IMR-90 (cell line): ENCODE measurements at regions not wholly inside any gene's neighbourhood (a gene's known extent, or its start where the extent isn't known, plus 50 kb on each side); places are given as distances from the start of the nearest gene placed in this dataset.

ENCODE experiments used
- ATAC-seq: fragments of 200-7000 bp; cut with Tn5 transposase; 2 replicates; pipeline ENCODE4 v1.9.1; 2020; ENCODE audit warnings: low read depth, mild to moderate bottlenecking, moderate library complexity
- BruUV-seq: library from RNA; stranded (reverse); fragments of 400-500 nt; replicated peaks from 2 replicates; lab custom pipeline; 2021; lab: Mats Ljungman, UMichigan
- CTCF ChIA-PET: fragments of 300-600 bp; formaldehyde crosslinking; extraction: SDS; loops from one replicate; lab custom pipeline; 2021; ENCODE audit warnings: antibody characterized with exemption; lab: Yijun Ruan, JAX
- POLR2A ChIA-PET: fragments of 300-600 bp; sonication (Branson Sonifier 250); formaldehyde crosslinking; loops from one replicate; lab custom pipeline; 2022; ENCODE audit warnings: antibody characterized with exemption; ENCODE audit not compliant: unreplicated experiment; lab: Charles Lee
- DNase-seq: peaks from one replicate; pipeline ENCODE4 v3.0.0; 2013
- H2AFZ ChIP-seq: replicated peaks from 2 replicates; pipeline ENCODE3; 2013; ENCODE audit warnings: low read length, mild to moderate bottlenecking; ENCODE audit not compliant: poor library complexity
- H2AK5ac ChIP-seq: 2 replicates; pipeline ENCODE4 v1.6.1; 2013; ENCODE audit warnings: low read depth, low read length, inconsistent platforms
- H2AK9ac ChIP-seq: replicated peaks from 2 replicates; pipeline ENCODE3; 2013; ENCODE audit warnings: mild to moderate bottlenecking, low read depth, low read length, moderate library complexity; ENCODE audit not compliant: poor library complexity
- H2BK120ac ChIP-seq: 2 replicates; pipeline ENCODE4 v1.6.1; 2013; ENCODE audit warnings: low read depth, low read length, inconsistent platforms
- H2BK15ac ChIP-seq: 3 replicates; pipeline ENCODE4 v1.6.1; 2013; ENCODE audit warnings: low read depth, low read length, inconsistent platforms
- H2BK20ac ChIP-seq: 2 replicates; pipeline ENCODE4 v1.6.1; 2013; ENCODE audit warnings: low read depth, mild to moderate bottlenecking, inconsistent platforms, low read length, moderate library complexity
- H2BK5ac ChIP-seq: 2 replicates; pipeline ENCODE4 v1.6.1; 2013; ENCODE audit warnings: mild to moderate bottlenecking, low read depth, low read length, inconsistent platforms; ENCODE audit not compliant: poor library complexity, severe bottlenecking
- H3K14ac ChIP-seq: replicated peaks from 2 replicates; pipeline ENCODE4 v1.6.1; 2013; ENCODE audit warnings: low read depth, low read length, inconsistent platforms
- H3K18ac ChIP-seq: 2 replicates; pipeline ENCODE4 v1.6.1; 2013; ENCODE audit warnings: low read depth, low read length, control low read depth
- H3K23ac ChIP-seq: 2 replicates; pipeline ENCODE4 v1.6.1; 2013; ENCODE audit warnings: low read depth, low read length, inconsistent platforms
- H3K27ac ChIP-seq: 2 replicates; pipeline ENCODE4 v1.5.1; 2013; ENCODE audit warnings: mild to moderate bottlenecking, control low read depth, low read length; ENCODE audit not compliant: insufficient read depth
- H3K27me3 ChIP-seq: 2 replicates; pipeline ENCODE4 v1.6.1; 2013; ENCODE audit warnings: low read length; ENCODE audit not compliant: control insufficient read depth, insufficient read depth
- H3K36me3 ChIP-seq: 2 replicates; pipeline ENCODE4 v1.6.1; 2013; ENCODE audit warnings: low read length, mixed read lengths; ENCODE audit not compliant: control insufficient read depth, insufficient read depth
- H3K4ac ChIP-seq: 2 replicates; pipeline ENCODE4 v1.6.1; 2013; ENCODE audit warnings: low read depth, low read length, inconsistent platforms
- H3K4me1 ChIP-seq: 2 replicates; pipeline ENCODE4 v1.6.1; 2013; ENCODE audit warnings: low read length, mixed read lengths; ENCODE audit not compliant: control insufficient read depth, insufficient read depth
- H3K4me2 ChIP-seq: 2 replicates; pipeline ENCODE4 v1.6.1; 2013; ENCODE audit warnings: low read depth, mild to moderate bottlenecking, control low read depth, low read length, moderate library complexity
- H3K4me3 ChIP-seq: 2 replicates; pipeline ENCODE4 v1.5.1; 2013; ENCODE audit warnings: low read depth, mild to moderate bottlenecking, control low read depth, low read length, moderate library complexity; ENCODE audit not compliant: insufficient read depth
- H3K56ac ChIP-seq: 2 replicates; pipeline ENCODE4 v1.6.1; 2013; ENCODE audit warnings: low read length, inconsistent platforms; ENCODE audit not compliant: insufficient read depth; ENCODE audit errors: extremely low read depth
- H3K79me1 ChIP-seq, 2 experiments: 2 replicates each; pipeline ENCODE4 v1.6.1; 2013; ENCODE audit warnings: low read length in 2 of 2, inconsistent platforms in 1 of 2, low read depth in 1 of 2
- H3K9ac ChIP-seq: 2 replicates; pipeline ENCODE4 v1.6.1; 2013; ENCODE audit warnings: low read depth, low read length, control low read depth
- H3K9me1 ChIP-seq: 2 replicates; pipeline ENCODE4 v1.6.1; 2013; ENCODE audit warnings: low read length, inconsistent platforms; ENCODE audit not compliant: insufficient read depth
- H3K9me3 ChIP-seq: 2 replicates; pipeline ENCODE4 v1.6.1; 2013; ENCODE audit warnings: low read length; ENCODE audit not compliant: control insufficient read depth, insufficient read depth
- H4K20me1 ChIP-seq: 2 replicates; pipeline ENCODE4 v1.6.1; 2013; ENCODE audit warnings: low read length, inconsistent platforms; ENCODE audit not compliant: insufficient read depth
- H4K5ac ChIP-seq: 2 replicates; pipeline ENCODE4 v1.6.1; 2013; ENCODE audit warnings: mild to moderate bottlenecking, low read depth, low read length, control low read depth
- H4K8ac ChIP-seq, 2 experiments: 2 replicates each; pipeline ENCODE4 v1.6.1; 2013; ENCODE audit warnings: low read depth in 2 of 2, low read length in 2 of 2, control low read depth in 1 of 2, inconsistent platforms in 1 of 2
- H4K91ac ChIP-seq: 2 replicates; pipeline ENCODE4 v1.6.1; 2013; ENCODE audit warnings: low read depth, low read length, inconsistent platforms; ENCODE audit not compliant: insufficient read depth
- CEBPB ChIP-seq: IDR thresholded peaks from 2 replicates; pipeline ENCODE4 v1.6.1; 2012; ENCODE audit warnings: low read depth, low read length, improper control_type of control experiment
- CHD1 ChIP-seq: IDR thresholded peaks from 2 replicates; pipeline ENCODE4 v1.6.1; 2012; ENCODE audit warnings: low read depth, low read length, improper control_type of control experiment
- MAFK ChIP-seq: IDR thresholded peaks from 2 replicates; pipeline ENCODE4 v1.6.1; 2012; ENCODE audit warnings: low read depth, low read length, improper control_type of control experiment
- NFE2L2 ChIP-seq: fragments of 150-350 bp; IDR thresholded peaks from 2 replicates; pipeline ENCODE4 v1.6.1; 2016; ENCODE audit warnings: low read depth, mild to moderate bottlenecking, low read length
- RFX5 ChIP-seq: IDR thresholded peaks from 2 replicates; pipeline ENCODE4 v1.8.0; 2012; ENCODE audit warnings: low read depth, mild to moderate bottlenecking, low read length, moderate library complexity
- SMC3 ChIP-seq: fragments of 150-350 bp; IDR thresholded peaks from 2 replicates; pipeline ENCODE4 v1.6.1; 2016; ENCODE audit warnings: low read depth, mild to moderate bottlenecking, antibody characterized with exemption, low read length, moderate library complexity
- WGBS, 2 experiments: methylation state at CpG; one replicate each; pipeline versions ENCODE4 v1.1.5 to v1.1.7; 2013; ENCODE audit warnings: missing lambda C conversion rate in 2 of 2; ENCODE audit not compliant: insufficient read length in 1 of 2; ENCODE audit errors: extremely low coverage in 2 of 2; 5-methylcytosine and 5-hydroxymethylcytosine counted together
- dilution Hi-C: fragments of 300-500 bp; cut with HindIII; formaldehyde crosslinking; loops from one replicate; pipeline ENCODE4 v1.14.3; 2018; ENCODE audit warnings: low sequenced_read_pairs; ENCODE audit not compliant: unreplicated experiment
- in situ Hi-C: fragments of 300-500 bp; cut with MboI; formaldehyde crosslinking; loops from 3 replicates; pipeline ENCODE4 v1.14.3; 2019; ENCODE audit warnings: low sequenced_read_pairs, inconsistent platforms, mixed read lengths
- intact Hi-C: fragments of 100-400 bp; cut with micrococcal nuclease; formaldehyde crosslinking; loops from 2 replicates; pipeline ENCODE4 v1.10.0; 2022

- dilution Hi-C loops (no loop called here), in situ Hi-C loops (no loop called here), intact Hi-C loops (no loop called here)
- no peaks in the 10 kb centered on the region for H4K20me1 ChIP-seq
- peak overlapping the region; percentile 33 for H2AK9ac ChIP-seq
- peak overlapping the region; percentile 52; the same call in 1 of the 2 replicates for H3K9ac ChIP-seq
- H3K56ac ChIP-seq, result no peak overlapping the region
- H2BK20ac ChIP-seq, result no peak overlapping the region
- H3K4me3 ChIP-seq, result no peak overlapping the region
- H2AFZ ChIP-seq, result peak overlapping the region; percentile 75
- peak; percentile 84 for ATAC-seq
- no TSS peak for BruUV-seq
- peak overlapping the region; percentile 33; the same call in 1 of the 2 replicates for H4K5ac ChIP-seq
- H3K14ac ChIP-seq, result no peak overlapping the region
- no peak overlapping the region for H3K4ac ChIP-seq
- 46% methylated on average over 3 of the region's 7 CpGs; no CpG with 5 or more reads in 1 of the 2 experiments for WGBS, 2 experiments
- H4K91ac ChIP-seq, result no peak overlapping the region
- no peak overlapping the region for H2BK15ac ChIP-seq
- no peak overlapping the region for H3K27ac ChIP-seq
- peak overlapping the region; percentile 27; the same call in 1 of the 2 replicates for H2BK120ac ChIP-seq
- H3K9me3 ChIP-seq, result no peaks in the 10 kb centered on the region
- H3K4me1 ChIP-seq, result peaks cover 2% of the 10 kb centered on the region; the same call in 1 of the 2 replicates
- no peak overlapping the region for H3K23ac ChIP-seq
- H2AK5ac ChIP-seq, result no peak overlapping the region
- TF ChIP-seq SMC3, result no peak
- no peak for TF ChIP-seq MAFK
- no peak for TF ChIP-seq CHD1
- TF ChIP-seq RFX5, result no peak
- TF ChIP-seq CEBPB, result no peak
- TF ChIP-seq NFE2L2, result no peak
- ChIA-PET POLR2A (no interaction called here), CTCF (no interaction called here)
- no peaks in the 10 kb centered on the region for H3K36me3 ChIP-seq
- DNase-seq, result peak; percentile 50
- peak overlapping the region; percentile 71 to 83 for H4K8ac ChIP-seq
- no peak overlapping the region for H2BK5ac ChIP-seq
- peaks cover 2% of the 10 kb centered on the region; the same call in 1 of the 2 replicates for H3K27me3 ChIP-seq
- H3K79me1 ChIP-seq, result no peaks in the 10 kb centered on the region
- H3K18ac ChIP-seq, result 0 out of 2 replicates have a peak overlapping the region, but pooled peaks have one; percentile 31
- H3K4me2 ChIP-seq, result peak overlapping the region; percentile 56; the same call in 1 of the 2 replicates
- no peaks in the 10 kb centered on the region for H3K9me1 ChIP-seq
These were observed 132.7 kb upstream of the LRFN2 start for GRCh38 chr6:40719671-40720374.
